OCI-LY1 (cell line): ENCODE measurements at regions not wholly inside any gene's neighbourhood (a gene's known extent, or its start where the extent isn't known, plus 50 kb on each side); places are given as distances from the start of the nearest gene placed in this dataset.

ENCODE experiments used
- CTCF ChIP-seq: fragments of 200-600 bp; sonication (generic), shearing (Covaris generic); IDR thresholded peaks from 2 replicates; pipeline ENCODE4 v1.5.1; 2017; ENCODE audit warnings: mild to moderate bottlenecking, antibody characterized with exemption, low read length, moderate library complexity, mixed read lengths
- EZH2 ChIP-seq: fragments of 200-600 bp; sonication (generic), shearing (Covaris generic); IDR thresholded peaks from 2 replicates; pipeline ENCODE4 v1.8.0; 2017; ENCODE audit warnings: borderline replicate concordance, mixed run types, mild to moderate bottlenecking, antibody characterized with exemption, low read length, moderate library complexity, mixed read lengths

- TF ChIP-seq CTCF (no peak), EZH2 (no peak)
Measured at GRCh38 chr5:77921094-77921768, 145.1 kb upstream of the TBCA start.
